ENCODE measurements at regions not wholly inside any gene's neighbourhood (a gene's known extent, or its start where the extent isn't known, plus 50 kb on each side); places are given as distances from the start of the nearest gene placed in this dataset.

- no peak for TF ChIP-seq CTCF (tag by site-specific recombination; IDR thresholded peaks at IDR 0.05)
- TF ChIP-seq ZNF239 (tag by site-specific recombination; IDR thresholded peaks at IDR 0.05), result no peak
- TF ChIP-seq PBX3 (CRISPR knock-in tag; IDR thresholded peaks at IDR 0.05), result no peak
- TF ChIP-seq KLF1 (tag by site-specific recombination; IDR thresholded peaks at IDR 0.05), result no peak
- TF ChIP-seq ZNF114 (tag by site-specific recombination; IDR thresholded peaks at IDR 0.05), result no peak
- TF ChIP-seq ZNF600 (tag by site-specific recombination; IDR thresholded peaks at IDR 0.05), result no peak
- TF ChIP-seq ZNF488 (tag by site-specific recombination; IDR thresholded peaks at IDR 0.05), result no peak
Measured at GRCh38 chr6:135779213-135779612, 72.3 kb upstream of the PDE7B start.

Data from HEK293 (cell line).